Thoracic aorta (tissue), 2 donors: ENCODE measurements at regions not wholly inside any gene's neighbourhood (a gene's known extent, or its start where the extent isn't known, plus 50 kb on each side); places are given as distances from the start of the nearest gene placed in this dataset.

Experiments used
- ATAC-seq: fragments of 150-250 bp; one replicate; pipeline ENCODE4 v1.8.0; 2017; ENCODE audit warnings: low read depth; ENCODE audit not compliant: insufficient number of reproducible peaks, low FRiP score
- DNase-seq: peaks from one replicate; pipeline ENCODE4 v3.0.0-alpha.2; 2020; ENCODE audit warnings: low spot score
- H3K27ac ChIP-seq, 2 donors: fragments of 200-600 bp; sonication (generic); 1 replicate in 1 of 2; 2 replicates in 1 of 2; pipeline ENCODE4 v1.5.1; 2016; ENCODE audit warnings: mild to moderate bottlenecking in 2 of 2, moderate library complexity in 2 of 2
- H3K27me3 ChIP-seq: fragments of 200-600 bp; sonication (generic); replicated peaks from 2 replicates; pipeline ENCODE4 v1.6.0; 2016; ENCODE audit warnings: mild to moderate bottlenecking; ENCODE audit not compliant: insufficient read depth
- H3K36me3 ChIP-seq: fragments of 200-600 bp; sonication (generic); one replicate; pipeline ENCODE4 v1.5.1; 2016
- H3K4me1 ChIP-seq, 2 donors: fragments of 200-600 bp; sonication (generic); 1 replicate in 1 of 2; 2 replicates in 1 of 2; pipeline versions ENCODE4 v1.5.1 to v1.6.0; 2016; ENCODE audit warnings: low read depth in 2 of 2, mild to moderate bottlenecking in 1 of 2; ENCODE audit not compliant: control insufficient read depth in 1 of 2
- H3K4me3 ChIP-seq: fragments of 200-600 bp; sonication (generic); 2 replicates; pipeline ENCODE4 v1.5.1; 2016; ENCODE audit warnings: mild to moderate bottlenecking
- H3K9me3 ChIP-seq: fragments of 200-600 bp; sonication (generic); 2 replicates; pipeline ENCODE4 v1.5.1; 2016
- TF ChIP-seq, protein P1 (sequence below): fragments of 200-600 bp; sonication (generic); IDR thresholded peaks from one replicate; pipeline ENCODE4 v1.5.1; 2019; ENCODE audit warnings: antibody characterized with exemption

DNA sequence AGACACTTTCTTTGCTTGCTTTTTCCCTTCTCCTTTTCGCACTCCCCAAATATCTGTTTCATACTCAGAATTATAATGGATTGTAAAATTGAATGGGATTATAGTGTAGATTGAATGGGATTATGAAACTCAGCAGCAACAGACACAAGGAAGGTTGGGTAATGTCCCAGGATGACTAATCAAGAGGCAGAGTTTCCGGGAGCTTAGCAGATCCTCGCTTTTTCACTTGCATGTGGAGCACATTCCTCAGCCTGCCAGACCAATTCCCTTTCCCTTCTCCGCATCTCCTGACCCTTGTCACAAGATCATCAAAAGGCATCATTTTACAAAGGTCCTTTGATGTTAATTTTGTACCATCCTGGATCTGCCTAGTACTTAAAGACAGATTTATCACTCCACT, 55.1 kb upstream of the SLC1A1 start:
- no peaks in the 10 kb centered on the region for H3K27me3 ChIP-seq
- TF ChIP-seq, protein P1, sequence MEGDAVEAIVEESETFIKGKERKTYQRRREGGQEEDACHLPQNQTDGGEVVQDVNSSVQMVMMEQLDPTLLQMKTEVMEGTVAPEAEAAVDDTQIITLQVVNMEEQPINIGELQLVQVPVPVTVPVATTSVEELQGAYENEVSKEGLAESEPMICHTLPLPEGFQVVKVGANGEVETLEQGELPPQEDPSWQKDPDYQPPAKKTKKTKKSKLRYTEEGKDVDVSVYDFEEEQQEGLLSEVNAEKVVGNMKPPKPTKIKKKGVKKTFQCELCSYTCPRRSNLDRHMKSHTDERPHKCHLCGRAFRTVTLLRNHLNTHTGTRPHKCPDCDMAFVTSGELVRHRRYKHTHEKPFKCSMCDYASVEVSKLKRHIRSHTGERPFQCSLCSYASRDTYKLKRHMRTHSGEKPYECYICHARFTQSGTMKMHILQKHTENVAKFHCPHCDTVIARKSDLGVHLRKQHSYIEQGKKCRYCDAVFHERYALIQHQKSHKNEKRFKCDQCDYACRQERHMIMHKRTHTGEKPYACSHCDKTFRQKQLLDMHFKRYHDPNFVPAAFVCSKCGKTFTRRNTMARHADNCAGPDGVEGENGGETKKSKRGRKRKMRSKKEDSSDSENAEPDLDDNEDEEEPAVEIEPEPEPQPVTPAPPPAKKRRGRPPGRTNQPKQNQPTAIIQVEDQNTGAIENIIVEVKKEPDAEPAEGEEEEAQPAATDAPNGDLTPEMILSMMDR = no peak
- H3K4me3 ChIP-seq = no peak overlapping the region
- H3K9me3 ChIP-seq = no peaks in the 10 kb centered on the region
- H3K4me1 ChIP-seq = peaks cover 0 to 8% of the 10 kb centered on the region in 2 donors
- H3K36me3 ChIP-seq = no peaks in the 10 kb centered on the region
- ATAC-seq = no peak
- no peak overlapping the region for H3K27ac ChIP-seq
- no peak for DNase-seq

- H3K27me3 ChIP-seq = no peaks in the 10 kb centered on the region
- TF ChIP-seq, protein P1 = no peak
- no peaks in the 10 kb centered on the region for H3K36me3 ChIP-seq
- no peaks in the 10 kb centered on the region for H3K9me3 ChIP-seq
- DNase-seq (no peak), ATAC-seq (no peak)
- H3K27ac ChIP-seq = no peak overlapping the region
- H3K4me3 ChIP-seq = no peak overlapping the region
- H3K4me1 ChIP-seq = peaks cover 0 to 8% of the 10 kb centered on the region in 2 donors
These were observed 56.9 kb upstream of the SLC1A1 start for GRCh38 chr9:4433379-4433778.

- DNase-seq = no peak
- TF ChIP-seq, protein P1 = no peak
- no peaks in the 10 kb centered on the region for H3K36me3 ChIP-seq
- no peaks in the 10 kb centered on the region for H3K9me3 ChIP-seq
- H3K4me1 ChIP-seq = peaks cover 0 to 8% of the 10 kb centered on the region in 2 donors
- H3K27ac ChIP-seq = no peak overlapping the region
- no peak overlapping the region for H3K4me3 ChIP-seq
- no peaks in the 10 kb centered on the region for H3K27me3 ChIP-seq
- peak; percentile 34 for ATAC-seq
These were observed 59.6 kb upstream of the SLC1A1 start for GRCh38 chr9:4430432-4431261.

DNA sequence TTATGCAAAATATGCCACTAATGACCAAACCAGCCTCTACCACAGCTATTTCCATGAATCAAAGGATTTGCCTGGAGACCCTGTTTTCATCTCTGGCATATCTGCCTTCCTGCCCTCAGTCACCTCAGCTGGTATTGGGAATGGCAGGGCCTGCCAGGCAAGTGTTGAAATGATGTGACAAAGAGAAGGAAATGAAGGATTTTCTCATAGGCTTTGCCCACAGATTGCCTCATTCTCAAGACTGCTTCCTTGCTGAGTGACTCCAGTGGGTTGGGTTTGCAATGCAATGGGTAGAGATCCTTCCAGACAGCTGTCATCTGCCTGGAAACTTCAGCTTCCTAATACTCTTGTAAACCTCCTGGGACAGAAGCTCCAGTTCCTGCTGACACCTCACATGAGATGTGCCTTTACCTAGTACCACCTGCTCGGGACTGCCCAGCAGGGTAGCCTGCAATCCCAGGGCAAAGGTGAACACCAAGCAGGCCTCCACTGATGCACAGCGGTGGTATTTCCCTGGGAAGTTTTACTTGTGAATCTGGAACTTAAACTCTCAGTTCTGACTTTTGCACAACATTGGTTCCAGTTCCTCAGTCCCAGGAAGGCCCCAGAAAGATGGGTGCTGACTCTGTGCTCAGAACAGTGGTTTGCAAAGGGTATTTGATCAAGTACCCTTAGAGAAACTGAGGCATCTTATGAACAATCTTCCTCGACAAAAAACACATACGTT, 64.8 kb upstream of the SLC1A1 start:
- DNase-seq (no peak), ATAC-seq (no peak)
- H3K27me3 ChIP-seq = no peaks in the 10 kb centered on the region
- TF ChIP-seq, protein P1 = no peak
- H3K4me1 ChIP-seq = no peaks in the 10 kb centered on the region
- no peak overlapping the region for H3K4me3 ChIP-seq
- no peaks in the 10 kb centered on the region for H3K36me3 ChIP-seq
- H3K27ac ChIP-seq = no peak overlapping the region
- no peaks in the 10 kb centered on the region for H3K9me3 ChIP-seq

- no peak overlapping the region for H3K4me3 ChIP-seq
- H3K9me3 ChIP-seq = no peaks in the 10 kb centered on the region
- no peaks in the 10 kb centered on the region for H3K4me1 ChIP-seq
- H3K27ac ChIP-seq = no peak overlapping the region
- no peak for DNase-seq
- TF ChIP-seq, protein P1 = no peak
- H3K36me3 ChIP-seq = no peaks in the 10 kb centered on the region
- ATAC-seq = no peak
- no peaks in the 10 kb centered on the region for H3K27me3 ChIP-seq
These were observed 65.4 kb upstream of the SLC1A1 start for GRCh38 chr9:4424891-4425290.
